ENCODE measurements at regions not wholly inside any gene's neighbourhood (a gene's known extent, or its start where the extent isn't known, plus 50 kb on each side); places are given as distances from the start of the nearest gene placed in this dataset.

- peaks cover 2 to 3% of the 10 kb centered on the region in 2 donors for H3K27me3 ChIP-seq
- no peaks in the 10 kb centered on the region for H3K4me1 ChIP-seq
- no peak overlapping the region for H3K4me3 ChIP-seq
- no peak for DNase-seq (ENCODE audit: low spot score)
- H3K9me3 ChIP-seq, result no peaks in the 10 kb centered on the region
- no peak overlapping the region for H3K27ac ChIP-seq
- H3K36me3 ChIP-seq, result no peaks in the 10 kb centered on the region
- no peak for TF ChIP-seq CTCF (IDR thresholded peaks at IDR 0.05)
These were observed 50.1 kb upstream of the KBTBD8 start for GRCh38 chr3:66948041-66948440.
